IMR-90 (cell line): ENCODE measurements at regions not wholly inside any gene's neighbourhood (a gene's known extent, or its start where the extent isn't known, plus 50 kb on each side); places are given as distances from the start of the nearest gene placed in this dataset.
A peak's percentile ranks its signal among the peaks of the same experiment; 100 is the strongest.

Experiments
- ATAC-seq: fragments of 200-7000 bp; cut with Tn5 transposase; 2 replicates; pipeline ENCODE4 v1.9.1; 2020; ENCODE audit warnings: low read depth, mild to moderate bottlenecking, moderate library complexity
- BruUV-seq: library from RNA; stranded (reverse); fragments of 400-500 nt; replicated peaks from 2 replicates; lab custom pipeline; 2021; lab: Mats Ljungman, UMichigan
- CTCF ChIA-PET: fragments of 300-600 bp; formaldehyde crosslinking; extraction: SDS; loops from one replicate; lab custom pipeline; 2021; ENCODE audit warnings: antibody characterized with exemption; lab: Yijun Ruan, JAX
- POLR2A ChIA-PET: fragments of 300-600 bp; sonication (Branson Sonifier 250); formaldehyde crosslinking; loops from one replicate; lab custom pipeline; 2022; ENCODE audit warnings: antibody characterized with exemption; ENCODE audit not compliant: unreplicated experiment; lab: Charles Lee
- DNase-seq: peaks from one replicate; pipeline ENCODE4 v3.0.0; 2013
- H2AFZ ChIP-seq: replicated peaks from 2 replicates; pipeline ENCODE3; 2013; ENCODE audit warnings: low read length, mild to moderate bottlenecking; ENCODE audit not compliant: poor library complexity
- H2AK5ac ChIP-seq: 2 replicates; pipeline ENCODE4 v1.6.1; 2013; ENCODE audit warnings: low read depth, low read length, inconsistent platforms
- H2AK9ac ChIP-seq: replicated peaks from 2 replicates; pipeline ENCODE3; 2013; ENCODE audit warnings: mild to moderate bottlenecking, low read depth, low read length, moderate library complexity; ENCODE audit not compliant: poor library complexity
- H2BK120ac ChIP-seq: 2 replicates; pipeline ENCODE4 v1.6.1; 2013; ENCODE audit warnings: low read depth, low read length, inconsistent platforms
- H2BK15ac ChIP-seq: 3 replicates; pipeline ENCODE4 v1.6.1; 2013; ENCODE audit warnings: low read depth, low read length, inconsistent platforms
- H2BK20ac ChIP-seq: 2 replicates; pipeline ENCODE4 v1.6.1; 2013; ENCODE audit warnings: low read depth, mild to moderate bottlenecking, inconsistent platforms, low read length, moderate library complexity
- H2BK5ac ChIP-seq: 2 replicates; pipeline ENCODE4 v1.6.1; 2013; ENCODE audit warnings: mild to moderate bottlenecking, low read depth, low read length, inconsistent platforms; ENCODE audit not compliant: poor library complexity, severe bottlenecking
- H3K14ac ChIP-seq: replicated peaks from 2 replicates; pipeline ENCODE4 v1.6.1; 2013; ENCODE audit warnings: low read depth, low read length, inconsistent platforms
- H3K18ac ChIP-seq: 2 replicates; pipeline ENCODE4 v1.6.1; 2013; ENCODE audit warnings: low read depth, low read length, control low read depth
- H3K23ac ChIP-seq: 2 replicates; pipeline ENCODE4 v1.6.1; 2013; ENCODE audit warnings: low read depth, low read length, inconsistent platforms
- H3K27ac ChIP-seq: 2 replicates; pipeline ENCODE4 v1.5.1; 2013; ENCODE audit warnings: mild to moderate bottlenecking, control low read depth, low read length; ENCODE audit not compliant: insufficient read depth
- H3K27me3 ChIP-seq: 2 replicates; pipeline ENCODE4 v1.6.1; 2013; ENCODE audit warnings: low read length; ENCODE audit not compliant: control insufficient read depth, insufficient read depth
- H3K36me3 ChIP-seq: 2 replicates; pipeline ENCODE4 v1.6.1; 2013; ENCODE audit warnings: low read length, mixed read lengths; ENCODE audit not compliant: control insufficient read depth, insufficient read depth
- H3K4ac ChIP-seq: 2 replicates; pipeline ENCODE4 v1.6.1; 2013; ENCODE audit warnings: low read depth, low read length, inconsistent platforms
- H3K4me1 ChIP-seq: 2 replicates; pipeline ENCODE4 v1.6.1; 2013; ENCODE audit warnings: low read length, mixed read lengths; ENCODE audit not compliant: control insufficient read depth, insufficient read depth
- H3K4me2 ChIP-seq: 2 replicates; pipeline ENCODE4 v1.6.1; 2013; ENCODE audit warnings: low read depth, mild to moderate bottlenecking, control low read depth, low read length, moderate library complexity
- H3K4me3 ChIP-seq: 2 replicates; pipeline ENCODE4 v1.5.1; 2013; ENCODE audit warnings: low read depth, mild to moderate bottlenecking, control low read depth, low read length, moderate library complexity; ENCODE audit not compliant: insufficient read depth
- H3K56ac ChIP-seq: 2 replicates; pipeline ENCODE4 v1.6.1; 2013; ENCODE audit warnings: low read length, inconsistent platforms; ENCODE audit not compliant: insufficient read depth; ENCODE audit errors: extremely low read depth
- H3K79me1 ChIP-seq, 2 experiments: 2 replicates each; pipeline ENCODE4 v1.6.1; 2013; ENCODE audit warnings: low read length in 2 of 2, inconsistent platforms in 1 of 2, low read depth in 1 of 2
- H3K9ac ChIP-seq: 2 replicates; pipeline ENCODE4 v1.6.1; 2013; ENCODE audit warnings: low read depth, low read length, control low read depth
- H3K9me1 ChIP-seq: 2 replicates; pipeline ENCODE4 v1.6.1; 2013; ENCODE audit warnings: low read length, inconsistent platforms; ENCODE audit not compliant: insufficient read depth
- H3K9me3 ChIP-seq: 2 replicates; pipeline ENCODE4 v1.6.1; 2013; ENCODE audit warnings: low read length; ENCODE audit not compliant: control insufficient read depth, insufficient read depth
- H4K20me1 ChIP-seq: 2 replicates; pipeline ENCODE4 v1.6.1; 2013; ENCODE audit warnings: low read length, inconsistent platforms; ENCODE audit not compliant: insufficient read depth
- H4K5ac ChIP-seq: 2 replicates; pipeline ENCODE4 v1.6.1; 2013; ENCODE audit warnings: mild to moderate bottlenecking, low read depth, low read length, control low read depth
- H4K8ac ChIP-seq, 2 experiments: 2 replicates each; pipeline ENCODE4 v1.6.1; 2013; ENCODE audit warnings: low read depth in 2 of 2, low read length in 2 of 2, control low read depth in 1 of 2, inconsistent platforms in 1 of 2
- H4K91ac ChIP-seq: 2 replicates; pipeline ENCODE4 v1.6.1; 2013; ENCODE audit warnings: low read depth, low read length, inconsistent platforms; ENCODE audit not compliant: insufficient read depth
- MAFK ChIP-seq: IDR thresholded peaks from 2 replicates; pipeline ENCODE4 v1.6.1; 2012; ENCODE audit warnings: low read depth, low read length, improper control_type of control experiment
- RAD21 ChIP-seq: IDR thresholded peaks from 2 replicates; pipeline ENCODE4 v1.6.1; 2012; ENCODE audit warnings: low read length, improper control_type of control experiment
- WGBS, 2 experiments: methylation state at CpG; one replicate each; pipeline versions ENCODE4 v1.1.5 to v1.1.7; 2013; ENCODE audit warnings: missing lambda C conversion rate in 2 of 2; ENCODE audit not compliant: insufficient read length in 1 of 2; ENCODE audit errors: extremely low coverage in 2 of 2; 5-methylcytosine and 5-hydroxymethylcytosine counted together
- dilution Hi-C: fragments of 300-500 bp; cut with HindIII; formaldehyde crosslinking; loops from one replicate; pipeline ENCODE4 v1.14.3; 2018; ENCODE audit warnings: low sequenced_read_pairs; ENCODE audit not compliant: unreplicated experiment
- in situ Hi-C: fragments of 300-500 bp; cut with MboI; formaldehyde crosslinking; loops from 3 replicates; pipeline ENCODE4 v1.14.3; 2019; ENCODE audit warnings: low sequenced_read_pairs, inconsistent platforms, mixed read lengths
- intact Hi-C: fragments of 100-400 bp; cut with micrococcal nuclease; formaldehyde crosslinking; loops from 2 replicates; pipeline ENCODE4 v1.10.0; 2022

DNA sequence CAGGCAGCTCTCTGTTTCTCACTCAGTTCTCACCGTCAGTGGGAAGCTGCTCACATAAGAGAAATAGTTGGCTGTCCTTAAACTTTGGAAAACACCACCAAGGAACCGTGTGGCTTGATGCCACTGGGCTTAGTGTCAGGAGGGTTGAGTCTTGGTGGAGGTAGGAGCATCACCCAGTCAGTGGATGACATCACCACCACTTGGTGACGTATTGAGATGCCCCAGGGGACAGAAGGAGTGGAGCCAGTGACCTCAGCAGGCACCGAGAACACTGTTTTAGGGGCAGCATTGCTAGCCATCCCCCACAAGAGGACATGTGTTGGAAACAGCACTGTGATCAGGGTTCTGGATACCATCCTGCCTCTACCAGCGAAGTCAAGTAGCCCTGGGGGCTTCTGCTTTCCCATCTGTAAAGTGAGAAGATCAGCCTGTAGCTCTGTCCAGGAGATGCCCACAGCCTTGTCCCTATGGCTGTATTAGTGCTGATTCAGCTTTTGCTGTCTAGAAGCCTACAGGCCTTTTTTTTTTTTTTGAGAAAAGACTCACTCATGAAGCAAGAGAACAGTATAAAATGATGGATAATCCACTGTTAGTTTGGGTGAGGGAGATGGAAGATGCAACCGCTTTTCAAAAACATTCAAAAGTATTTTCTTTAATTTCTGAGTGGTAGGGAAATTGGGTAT lies 66.2 kb downstream of the TSN start:
- Histone ChIP-seq H3K14ac (no peak overlapping the region), H2AK9ac (no peak overlapping the region), H3K4me2 (no peak overlapping the region), H3K18ac (no peak overlapping the region), H3K36me3 (no peaks in the 10 kb centered on the region), H4K5ac (no peak overlapping the region), H3K79me1 (no peaks in the 10 kb centered on the region), H3K56ac (no peak overlapping the region), H2BK5ac (no peak overlapping the region), H3K9me3 (no peaks in the 10 kb centered on the region), H4K91ac (no peak overlapping the region), H2AK5ac (no peak overlapping the region), H2BK120ac (no peak overlapping the region), H3K9ac (no peak overlapping the region), H3K23ac (no peak overlapping the region), H3K4me1 (no peaks in the 10 kb centered on the region), H3K9me1 (no peaks in the 10 kb centered on the region), H3K4ac (no peak overlapping the region), H3K27ac (no peak overlapping the region), H2AFZ (no peak overlapping the region), H2BK15ac (no peak overlapping the region), H2BK20ac (no peak overlapping the region), H4K8ac (no peak overlapping the region), H4K20me1 (no peaks in the 10 kb centered on the region), H3K4me3 (no peak overlapping the region), H3K27me3 (no peaks in the 10 kb centered on the region)
- in situ Hi-C loops (loop anchor here (25.0 kb wide), 1 partner anchor 641 kb away; no protein-coding TSS in a partner anchor), intact Hi-C loops (no loop called here), dilution Hi-C loops (no loop called here)
- ATAC-seq, result no peak
- ChIA-PET CTCF (interaction anchor here (2.1 kb wide), 1 partner anchor 10 kb away, joined by 6 read pairs; no protein-coding TSS in a partner anchor), POLR2A (no interaction called here)
- 37% methylated on average over 4 of the region's 6 CpGs; no CpG with 5 or more reads in 1 of the 2 experiments for WGBS, 2 experiments
- TF ChIP-seq RAD21, result no peak
- TF ChIP-seq MAFK, result peak; percentile 77
- no TSS peak for BruUV-seq
- DNase-seq, result no peak
